ENCODE measurements at regions not wholly inside any gene's neighbourhood (a gene's known extent, or its start where the extent isn't known, plus 50 kb on each side); places are given as distances from the start of the nearest gene placed in this dataset.

GRCh38 chr9:86534572-86535258, 180.5 kb upstream of the TUT7 start:
- H3K9me3 ChIP-seq (replicated peaks; ENCODE audit: control insufficient read depth, insufficient read depth, low read depth, low read length) = no peaks in the 10 kb centered on the region
- H3K4me1 ChIP-seq (replicated peaks in 1 of 2; ENCODE audit: control insufficient read depth in 2 of 2, insufficient read depth in 2 of 2, low read length in 2 of 2) = no peaks in the 10 kb centered on the region
- H3K27ac ChIP-seq (ENCODE audit: extremely low read depth, low read depth, low read length) = no peak overlapping the region
- no TSS peak for BruUV-seq (replicated peaks)
- no peaks in the 10 kb centered on the region for H3K9me1 ChIP-seq (ENCODE audit: control insufficient read depth, insufficient read depth, low read length)
- POLR2A ChIA-PET = no interaction called here
- CTCF ChIA-PET (ENCODE audit: low intra/inter-chr PET ratio) = no interaction called here
- H3K79me2 ChIP-seq (ENCODE audit: control insufficient read depth, insufficient read depth, low read length) = no peaks in the 10 kb centered on the region
- H3K4me3 ChIP-seq = no peak overlapping the region
- H3K27me3 ChIP-seq (ENCODE audit: control insufficient read depth in 2 of 2, insufficient read depth in 2 of 2, low read length in 2 of 2) = no peaks in the 10 kb centered on the region
- no peak overlapping the region for H2AFZ ChIP-seq (ENCODE audit: low read depth, low read length)
- in situ Hi-C loops (cut with MboI) (no loop called here), intact Hi-C loops (cut with micrococcal nuclease) (no loop called here)
- no peak for ATAC-seq
- H4K20me1 ChIP-seq (replicated peaks; ENCODE audit: control insufficient read depth, insufficient read depth, low read length) = no peaks in the 10 kb centered on the region
- H3K36me3 ChIP-seq (ENCODE audit: control insufficient read depth, insufficient read depth, low read length) = no peaks in the 10 kb centered on the region
- no peak for DNase-seq (ENCODE audit: extremely low read depth in 1 of 4, low spot score in 3 of 4)
- TF ChIP-seq CBX2 (IDR thresholded peaks at IDR 0.05; ENCODE audit: insufficient read depth, low read length, poor library complexity, severe bottlenecking) = no peak
- TF ChIP-seq PHF20 (IDR thresholded peaks at IDR 0.05; ENCODE audit: partially characterized antibody) = no peak
- no peak for TF ChIP-seq HDAC8 (tag; IDR thresholded peaks at IDR 0.05)
- no peak for TF ChIP-seq KAT2B (IDR thresholded peaks at IDR 0.05; ENCODE audit: low read depth, low read length)
- TF ChIP-seq MTA2 (IDR thresholded peaks at IDR 0.05; ENCODE audit: low read depth) = no peak
- TF ChIP-seq POLR2G (IDR thresholded peaks at IDR 0.05; ENCODE audit: low read depth, low read length) = no peak
- no peak for TF ChIP-seq PRPF4 (IDR thresholded peaks at IDR 0.05; ENCODE audit: insufficient read depth, low read depth, low read length, poor library complexity, severe bottlenecking)
- TF ChIP-seq TAF7 (tag; IDR thresholded peaks at IDR 0.05) = no peak
- TF ChIP-seq ZC3H4 (CRISPR knock-in tag; IDR thresholded peaks at IDR 0.05; ENCODE audit: borderline replicate concordance) = no peak
- no peak for TF ChIP-seq TCF15 (CRISPR knock-in tag; IDR thresholded peaks at IDR 0.05)
- TF ChIP-seq PHF21A (IDR thresholded peaks at IDR 0.05; ENCODE audit: borderline replicate concordance, low read depth) = no peak
- no peak for TF ChIP-seq AFF1 (IDR thresholded peaks at IDR 0.05; ENCODE audit: low read depth in 1 of 2, partially characterized antibody in 2 of 2)
- no peak for TF ChIP-seq CUX1 (CRISPR knock-in tag; IDR thresholded peaks at IDR 0.05)
- no peak for FAIRE-seq
- 0% methylated on average over 4 of the region's 4 CpGs for WGBS (ENCODE audit: insufficient coverage, low coverage, missing lambda C conversion rate)
- no peak overlapping the region for H3K4me2 ChIP-seq (ENCODE audit: insufficient read depth, low read length)
- no peak overlapping the region for H3K9ac ChIP-seq (ENCODE audit: insufficient read depth in 1 of 2, low read depth in 2 of 2, low read length in 2 of 2)

All from K562 (cell line).